H9 (cell line): ENCODE measurements at regions not wholly inside any gene's neighbourhood (a gene's known extent, or its start where the extent isn't known, plus 50 kb on each side); places are given as distances from the start of the nearest gene placed in this dataset.

Source experiments
- DNase-seq: peaks from one replicate; pipeline ENCODE4 v3.0.0-alpha.2; 2017
- H2AFZ ChIP-seq: one replicate; pipeline ENCODE4 v1.6.1; 2013; ENCODE audit warnings: mild to moderate bottlenecking, low read length, control low read depth, moderate library complexity
- H2AK5ac ChIP-seq: 2 replicates; pipeline ENCODE4 v1.6.1; 2013; ENCODE audit warnings: low read length, control low read depth, mixed read lengths; ENCODE audit not compliant: insufficient read length
- H2BK120ac ChIP-seq: one replicate; pipeline ENCODE4 v1.6.1; 2013; ENCODE audit warnings: low read depth, mild to moderate bottlenecking, low read length, control low read depth, inconsistent platforms; ENCODE audit not compliant: poor library complexity, severe bottlenecking
- H2BK12ac ChIP-seq: 2 replicates; pipeline ENCODE4 v1.6.1; 2013; ENCODE audit warnings: low read length, control low read depth, mixed read lengths, low read depth; ENCODE audit not compliant: insufficient read length
- H2BK15ac ChIP-seq: 2 replicates; pipeline ENCODE4 v1.6.1; 2013; ENCODE audit warnings: low read depth, low read length, control low read depth
- H2BK20ac ChIP-seq: one replicate; pipeline ENCODE4 v1.6.1; 2013; ENCODE audit warnings: low read depth, mild to moderate bottlenecking, low read length, control low read depth, inconsistent platforms; ENCODE audit not compliant: poor library complexity, severe bottlenecking
- H2BK5ac ChIP-seq: 2 replicates; pipeline ENCODE4 v1.6.1; 2013; ENCODE audit warnings: low read length, control low read depth, mixed read lengths; ENCODE audit not compliant: insufficient read length
- H3K14ac ChIP-seq: 2 replicates; pipeline ENCODE4 v1.6.1; 2013; ENCODE audit warnings: low read length, control low read depth; ENCODE audit not compliant: insufficient read depth
- H3K18ac ChIP-seq: 2 replicates; pipeline ENCODE4 v1.6.1; 2013; ENCODE audit warnings: low read depth, mild to moderate bottlenecking, mixed read lengths, low read length, control low read depth; ENCODE audit not compliant: insufficient read length
- H3K23ac ChIP-seq: 2 replicates; pipeline ENCODE4 v1.6.1; 2013; ENCODE audit warnings: low read length, control low read depth, mixed read lengths, low read depth; ENCODE audit not compliant: insufficient read length
- H3K23me2 ChIP-seq: 2 replicates; pipeline ENCODE4 v1.6.1; 2013; ENCODE audit warnings: low read depth, mild to moderate bottlenecking, mixed read lengths, low read length, control low read depth; ENCODE audit not compliant: insufficient read length, poor library complexity, severe bottlenecking
- H3K27ac ChIP-seq: 2 replicates; pipeline ENCODE4 v1.5.1; 2013; ENCODE audit warnings: low read length, control low read depth, mixed read lengths, low read depth; ENCODE audit not compliant: insufficient read length
- H3K27me3 ChIP-seq: 2 replicates; pipeline ENCODE4 v1.6.1; 2013; ENCODE audit warnings: low read length, control low read depth, inconsistent platforms; ENCODE audit not compliant: insufficient read depth
- H3K4ac ChIP-seq: 2 replicates; pipeline ENCODE4 v1.6.1; 2013; ENCODE audit warnings: low read depth, mild to moderate bottlenecking, control low read depth, inconsistent platforms, low read length, moderate library complexity
- H3K4me1 ChIP-seq: 2 replicates; pipeline ENCODE4 v1.6.1; 2013; ENCODE audit warnings: low read length, control low read depth, inconsistent platforms; ENCODE audit not compliant: insufficient read depth
- H3K4me2 ChIP-seq: 2 replicates; pipeline ENCODE4 v1.6.1; 2013; ENCODE audit warnings: low read length, control low read depth, mixed read lengths; ENCODE audit not compliant: insufficient read length, insufficient read depth
- H3K56ac ChIP-seq: 2 replicates; pipeline ENCODE4 v1.6.1; 2013; ENCODE audit warnings: low read depth, mild to moderate bottlenecking, mixed read lengths, low read length, control low read depth; ENCODE audit not compliant: insufficient read length
- H3K79me1 ChIP-seq: 2 replicates; pipeline ENCODE4 v1.6.1; 2013; ENCODE audit warnings: low read depth, mild to moderate bottlenecking, moderate library complexity, low read length, control low read depth, inconsistent platforms; ENCODE audit not compliant: insufficient read depth, poor library complexity, severe bottlenecking
- H3K79me2 ChIP-seq: 2 replicates; pipeline ENCODE4 v1.6.1; 2013; ENCODE audit warnings: low read length, control low read depth, inconsistent platforms; ENCODE audit not compliant: insufficient read depth
- H3K9ac ChIP-seq: 2 replicates; pipeline ENCODE4 v1.6.1; 2013; ENCODE audit warnings: low read length, control low read depth, mixed read lengths; ENCODE audit not compliant: insufficient read length; ENCODE audit errors: extremely low read depth
- H3K9me3 ChIP-seq: one replicate; pipeline ENCODE4 v1.6.1; 2013; ENCODE audit warnings: low read depth, low read length, inconsistent platforms; ENCODE audit not compliant: control insufficient read depth
- H3T11ph ChIP-seq: one replicate; pipeline ENCODE4 v1.6.1; 2013; ENCODE audit warnings: mild to moderate bottlenecking, low read length, control low read depth, inconsistent platforms
- H4K20me1 ChIP-seq: one replicate; pipeline ENCODE4 v1.6.1; 2013; ENCODE audit not compliant: control insufficient read depth, insufficient read length, insufficient read depth
- H4K5ac ChIP-seq: 2 replicates; pipeline ENCODE4 v1.6.1; 2013; ENCODE audit warnings: low read depth, mild to moderate bottlenecking, mixed read lengths, low read length, control low read depth; ENCODE audit not compliant: insufficient read length
- H4K8ac ChIP-seq: replicated peaks from 2 replicates; pipeline ENCODE4 v1.6.1; 2013; ENCODE audit warnings: low read length, control low read depth, mixed read lengths, low read depth; ENCODE audit not compliant: insufficient read length
- H4K91ac ChIP-seq: 2 replicates; pipeline ENCODE4 v1.6.1; 2013; ENCODE audit warnings: low read depth, mild to moderate bottlenecking, moderate library complexity, mixed read lengths, low read length, control low read depth; ENCODE audit not compliant: insufficient read length
- H3K27ac Mint-ChIP-seq, 3 experiments: 2 replicates in 2 of 3; 3 replicates in 1 of 3; pipeline ENCODE4 v1.8.0; 2020 to 2021; ENCODE audit warnings: mixed read lengths in 3 of 3, mild to moderate bottlenecking in 1 of 3, moderate library complexity in 1 of 3
- H3K27me3 Mint-ChIP-seq: 2 replicates; pipeline ENCODE4 v1.8.0; 2021; ENCODE audit warnings: low read depth, mild to moderate bottlenecking, moderate library complexity, mixed read lengths
- H3K36me3 Mint-ChIP-seq, 3 experiments: 2 replicates in 2 of 3; 3 replicates in 1 of 3; pipeline ENCODE4 v1.8.0; 2020 to 2021; ENCODE audit warnings: low read depth in 3 of 3, mixed read lengths in 3 of 3; ENCODE audit not compliant: insufficient read depth in 1 of 3
- H3K4me1 Mint-ChIP-seq, 2 experiments: 2 replicates each; pipeline ENCODE4 v1.8.0; 2020; ENCODE audit warnings: mixed read lengths in 2 of 2
- H3K4me3 Mint-ChIP-seq, 2 experiments: 2 replicates in 1 of 2; 3 replicates in 1 of 2; pipeline ENCODE4 v1.8.0; 2020 to 2021; ENCODE audit warnings: mild to moderate bottlenecking in 2 of 2, mixed read lengths in 2 of 2, moderate library complexity in 1 of 2
- H3K9me3 Mint-ChIP-seq, 2 experiments: 2 replicates in 1 of 2; 3 replicates in 1 of 2; pipeline ENCODE4 v1.8.0; 2020; ENCODE audit warnings: mild to moderate bottlenecking in 2 of 2, mixed read lengths in 2 of 2, moderate library complexity in 1 of 2
- CTCF ChIP-seq: fragments of 200-600 bp; sonication (generic); conservative IDR thresholded peaks from 3 replicates; pipeline ENCODE4 v1.8.0; 2021; ENCODE audit warnings: antibody characterized with exemption, mild to moderate bottlenecking
- WGBS: extraction: QIAGEN DNeasy Blood & Tissue Kit; methylation state at CpG from one replicate; pipeline ENCODE4 v1.1.7; 2013; ENCODE audit warnings: missing lambda C conversion rate, low lambda C conversion rate, mixed read lengths; ENCODE audit not compliant: insufficient read length; ENCODE audit errors: extremely low coverage; 5-methylcytosine and 5-hydroxymethylcytosine counted together

- no peak overlapping the region for H3K4me3 Mint-ChIP-seq
- Histone ChIP-seq H2AFZ (no peak overlapping the region), H2BK5ac (no peak overlapping the region), H3K9ac (no peak overlapping the region), H3K27me3 (no peaks in the 10 kb centered on the region), H3K23ac (no peak overlapping the region), H3K4ac (no peak overlapping the region), H3K23me2 (no peaks in the 10 kb centered on the region), H2BK12ac (no peak overlapping the region), H2AK5ac (no peak overlapping the region), H4K5ac (no peak overlapping the region), H3T11ph (no peak overlapping the region), H3K27ac (no peak overlapping the region), H3K4me1 (no peaks in the 10 kb centered on the region), H2BK120ac (no peak overlapping the region), H3K14ac (no peak overlapping the region), H3K79me1 (no peaks in the 10 kb centered on the region), H4K91ac (no peak overlapping the region), H3K56ac (no peak overlapping the region), H3K4me2 (no peak overlapping the region), H4K20me1 (no peaks in the 10 kb centered on the region), H3K18ac (no peak overlapping the region), H3K79me2 (no peaks in the 10 kb centered on the region), H2BK20ac (no peak overlapping the region), H2BK15ac (no peak overlapping the region), H4K8ac (no peak overlapping the region), H3K9me3 (no peaks in the 10 kb centered on the region)
- peaks cover 43 to 81% (median 76%) of the 10 kb centered on the region in 3 experiments for H3K36me3 Mint-ChIP-seq
- no CpG with 5 or more reads among the region's 9 CpGs for WGBS
- no peak for DNase-seq
- peaks cover 7 to 9% of the 10 kb centered on the region in 2 experiments for H3K4me1 Mint-ChIP-seq
- TF ChIP-seq CTCF: no peak
- H3K27ac Mint-ChIP-seq: no peak overlapping the region
- H3K27me3 Mint-ChIP-seq: no peaks in the 10 kb centered on the region; the same call in 1 of the 2 replicates
- H3K9me3 Mint-ChIP-seq: no peaks in the 10 kb centered on the region
Observed at GRCh38 chr2:120986898-120987650, 251.4 kb downstream of the GLI2 start.
